PC-9 (cell line): ENCODE measurements at regions not wholly inside any gene's neighbourhood (a gene's known extent, or its start where the extent isn't known, plus 50 kb on each side); places are given as distances from the start of the nearest gene placed in this dataset.

ENCODE experiments used
- CTCF ChIP-seq: fragments of 200-600 bp; sonication (generic); conservative IDR thresholded peaks from 2 replicates; pipeline ENCODE4 v1.6.1; 2017; ENCODE audit warnings: mixed run types, antibody characterized with exemption, mild to moderate bottlenecking, moderate library complexity
- EZH2 ChIP-seq: fragments of 200-600 bp; sonication (generic); IDR thresholded peaks from 2 replicates; pipeline ENCODE4 v1.8.0; 2017; ENCODE audit warnings: antibody characterized with exemption, low read depth

- no peak for TF ChIP-seq CTCF
- no peak for TF ChIP-seq EZH2
Measured at GRCh38 chr12:78666584-78666983, 198.0 kb upstream of the SYT1 start.
